Neural cell (in vitro differentiated cells): ENCODE measurements at regions not wholly inside any gene's neighbourhood (a gene's known extent, or its start where the extent isn't known, plus 50 kb on each side); places are given as distances from the start of the nearest gene placed in this dataset.

ENCODE experiments used
- H2AFZ ChIP-seq: fragments of 200-600, 300-800 bp; sonication (generic), shearing (Covaris generic); 2 replicates; pipeline ENCODE4 v1.6.0; 2014; ENCODE audit warnings: low read depth, mild to moderate bottlenecking, antibody characterized with exemption, low read length, moderate library complexity
- H3F3A ChIP-seq: fragments of 200-600 bp; shearing (Covaris generic); 2 replicates; pipeline ENCODE4 v1.6.1; 2016; ENCODE audit warnings: mild to moderate bottlenecking, moderate library complexity, mixed read lengths, antibody characterized with exemption, low read length; ENCODE audit not compliant: insufficient read depth, poor library complexity, severe bottlenecking
- H3K27ac ChIP-seq: fragments of 200-600, 300-800 bp; sonication (generic), shearing (Covaris generic); 2 replicates; pipeline ENCODE4 v1.5.1; 2014; ENCODE audit warnings: mild to moderate bottlenecking, low read length, moderate library complexity
- H3K27me3 ChIP-seq: fragments of 300-800, 200-600 bp; sonication (generic), shearing (Covaris generic); 2 replicates; pipeline ENCODE4 v1.6.0; 2014; ENCODE audit warnings: mild to moderate bottlenecking, low read depth, low read length, moderate library complexity; ENCODE audit not compliant: insufficient read depth
- H3K36me3 ChIP-seq: fragments of 300-800, 200-600 bp; sonication (generic), shearing (Covaris generic); 2 replicates; pipeline ENCODE4 v1.5.1; 2014; ENCODE audit warnings: mild to moderate bottlenecking, antibody characterized with exemption, low read length, moderate library complexity; ENCODE audit not compliant: insufficient read depth
- H3K4me2 ChIP-seq: fragments of 300-800, 200-600 bp; sonication (generic), shearing (Covaris generic); 2 replicates; pipeline ENCODE4 v1.6.0; 2014; ENCODE audit warnings: mild to moderate bottlenecking, low read length
- H3K4me3 ChIP-seq: fragments of 300-800, 200-600 bp; sonication (generic), shearing (Covaris generic); 2 replicates; pipeline ENCODE4 v1.5.1; 2014; ENCODE audit warnings: mild to moderate bottlenecking, low read length, moderate library complexity
- H3K79me2 ChIP-seq: fragments of 200-600 bp; shearing (Covaris generic); replicated peaks from 2 replicates; pipeline ENCODE4 v1.6.0; 2014; ENCODE audit warnings: mild to moderate bottlenecking, low read length, moderate library complexity; ENCODE audit not compliant: insufficient read depth
- H3K9ac ChIP-seq: fragments of 300-800, 200-600 bp; sonication (generic), shearing (Covaris generic); 2 replicates; pipeline ENCODE4 v1.6.1; 2016; ENCODE audit warnings: mild to moderate bottlenecking, low read length, mixed read lengths
- H3K9me2 ChIP-seq: fragments of 200-600 bp; shearing (Covaris generic); 2 replicates; pipeline ENCODE4 v1.6.1; 2016; ENCODE audit warnings: mild to moderate bottlenecking, low read length, mixed read lengths; ENCODE audit not compliant: insufficient read depth
- H3K9me3 ChIP-seq: fragments of 200-600, 300-800 bp; sonication (generic), shearing (Covaris generic); 2 replicates; pipeline ENCODE4 v1.6.1; 2016; ENCODE audit warnings: mild to moderate bottlenecking, mixed run types, low read length, moderate library complexity, mixed read lengths
- H4K20me1 ChIP-seq: fragments of 200-600 bp; shearing (Covaris generic); 2 replicates; pipeline ENCODE4 v1.6.1; 2016; ENCODE audit warnings: mild to moderate bottlenecking, mixed run types; ENCODE audit not compliant: insufficient read depth
- CTCF ChIP-seq: fragments of 450-650 bp; IDR thresholded peaks from 2 replicates; pipeline ENCODE4 v1.5.1; 2014; ENCODE audit warnings: antibody characterized with exemption, mild to moderate bottlenecking, moderate library complexity; ENCODE audit not compliant: poor library complexity, severe bottlenecking
- EP300 ChIP-seq: fragments of 450-650 bp; conservative IDR thresholded peaks from 2 replicates; pipeline ENCODE4 v1.6.1; 2014; ENCODE audit warnings: antibody characterized with exemption, mild to moderate bottlenecking, moderate library complexity; ENCODE audit not compliant: poor library complexity, severe bottlenecking
- EZH2 ChIP-seq: fragments of 200-600, 300-800 bp; shearing (Covaris generic), sonication (generic); IDR thresholded peaks from 2 replicates; pipeline ENCODE4 v1.6.1; 2014; ENCODE audit warnings: antibody characterized with exemption, low read length, borderline replicate concordance, mild to moderate bottlenecking; ENCODE audit not compliant: insufficient read depth, poor library complexity, severe bottlenecking
- MXI1 ChIP-seq: fragments of 450-650 bp; conservative IDR thresholded peaks from 2 replicates; pipeline ENCODE4 v1.6.1; 2014; ENCODE audit warnings: antibody characterized with exemption, mild to moderate bottlenecking; ENCODE audit not compliant: poor library complexity, severe bottlenecking
- POLR2AphosphoS5 ChIP-seq: IDR thresholded peaks from 2 replicates; pipeline ENCODE4 v1.6.1; 2012
- RAD21 ChIP-seq: fragments of 450-650 bp; conservative IDR thresholded peaks from 2 replicates; pipeline ENCODE4 v1.6.1; 2014; ENCODE audit warnings: antibody characterized with exemption, mild to moderate bottlenecking, moderate library complexity
- REST ChIP-seq: IDR thresholded peaks from 2 replicates; pipeline ENCODE4 v1.6.1; 2012; ENCODE audit warnings: borderline replicate concordance
- SMC3 ChIP-seq: fragments of 450-650 bp; conservative IDR thresholded peaks from 2 replicates; pipeline ENCODE4 v1.6.1; 2014; ENCODE audit warnings: antibody characterized with exemption, mild to moderate bottlenecking, moderate library complexity; ENCODE audit not compliant: poor library complexity
- TAF1 ChIP-seq: IDR thresholded peaks from 2 replicates; pipeline ENCODE4 v1.6.1; 2012; ENCODE audit warnings: low read depth

GRCh38 chr7:46979439-46979838, 602.5 kb downstream of the TNS3 start:
- H3K4me3 ChIP-seq: no peak overlapping the region
- no peaks in the 10 kb centered on the region for H3K9me3 ChIP-seq
- TF ChIP-seq MXI1 (no peak), RAD21 (no peak)
- H3F3A ChIP-seq: no peaks in the 10 kb centered on the region
- no peaks in the 10 kb centered on the region for H3K79me2 ChIP-seq
- no peaks in the 10 kb centered on the region for H3K27me3 ChIP-seq
- no peaks in the 10 kb centered on the region for H3K36me3 ChIP-seq
- no peak overlapping the region for H3K9ac ChIP-seq
- no peak overlapping the region for H3K27ac ChIP-seq
- no peaks in the 10 kb centered on the region for H3K9me2 ChIP-seq
- H4K20me1 ChIP-seq: no peaks in the 10 kb centered on the region
- no peak overlapping the region for H2AFZ ChIP-seq
- H3K4me2 ChIP-seq: no peak overlapping the region

GRCh38 chr7:46975493-46975892, 606.4 kb downstream of the TNS3 start:
- Histone ChIP-seq H3K27ac (no peak overlapping the region), H3K36me3 (no peaks in the 10 kb centered on the region), H3K79me2 (no peaks in the 10 kb centered on the region), H3K27me3 (no peaks in the 10 kb centered on the region), H3K9me2 (no peaks in the 10 kb centered on the region), H3K4me2 (no peak overlapping the region), H3F3A (no peaks in the 10 kb centered on the region), H3K9ac (no peak overlapping the region), H3K9me3 (no peaks in the 10 kb centered on the region), H2AFZ (no peak overlapping the region), H4K20me1 (no peaks in the 10 kb centered on the region), H3K4me3 (no peak overlapping the region)
- no peak for TF ChIP-seq RAD21
- TF ChIP-seq SMC3: no peak
- no peak for TF ChIP-seq TAF1
- TF ChIP-seq EZH2: no peak
- TF ChIP-seq CTCF: no peak
- no peak for TF ChIP-seq REST
- no peak for TF ChIP-seq POLR2AphosphoS5
- TF ChIP-seq MXI1: no peak
- no peak for TF ChIP-seq EP300

GRCh38 chr7:46972205-46972604, 609.7 kb downstream of the TNS3 start:
- Histone ChIP-seq H3K79me2 (no peaks in the 10 kb centered on the region), H2AFZ (no peak overlapping the region)

More at GRCh38 chr7:46972205-46972604, 609.7 kb downstream of the TNS3 start:
- no peaks in the 10 kb centered on the region for H3K9me2 ChIP-seq
- H3K4me3 ChIP-seq: no peak overlapping the region
- H3F3A ChIP-seq: no peaks in the 10 kb centered on the region
- no peak overlapping the region for H3K4me2 ChIP-seq
- H4K20me1 ChIP-seq: no peaks in the 10 kb centered on the region
- H3K27ac ChIP-seq: no peak overlapping the region
- no peak overlapping the region for H3K9ac ChIP-seq
- H3K27me3 ChIP-seq: no peaks in the 10 kb centered on the region
- H3K36me3 ChIP-seq: no peaks in the 10 kb centered on the region
- no peak for TF ChIP-seq MXI1
- TF ChIP-seq CTCF: no peak
- no peak for TF ChIP-seq EP300
- TF ChIP-seq RAD21: no peak
- TF ChIP-seq SMC3: no peak
- no peak for TF ChIP-seq POLR2AphosphoS5
- no peak for TF ChIP-seq TAF1
- no peak for TF ChIP-seq EZH2
- no peak for TF ChIP-seq REST
- H3K9me3 ChIP-seq: no peaks in the 10 kb centered on the region
